CD4-positive, CD25-positive, alpha-beta regulatory T cell (primary cell): ENCODE measurements at regions not wholly inside any gene's neighbourhood (a gene's known extent, or its start where the extent isn't known, plus 50 kb on each side); places are given as distances from the start of the nearest gene placed in this dataset.

Experiments
- ATAC-seq, 2 donors: fragments of 150-1000 bp; cut with Tn5 transposase; one replicate each; pipeline ENCODE4 v1.10.0; 2021; ENCODE audit warnings: low read depth in 2 of 2, moderate number of reproducible peaks in 2 of 2, moderate library complexity in 1 of 2
- DNase-seq, 3 donors: peaks; one replicate each; pipeline versions ENCODE4 v3.0.0 to v3.0.0-alpha.2; 2012 to 2022; ENCODE audit warnings: mixed read lengths in 1 of 3
- H3K27ac ChIP-seq: one replicate; pipeline ENCODE4 v1.7.0; 2013; ENCODE audit warnings: mild to moderate bottlenecking, low read length; ENCODE audit not compliant: insufficient read depth, poor library complexity, severe bottlenecking
- H3K27me3 ChIP-seq: one replicate; pipeline ENCODE4 v1.7.0; 2013; ENCODE audit warnings: low read length; ENCODE audit not compliant: control insufficient read depth, insufficient read depth
- H3K36me3 ChIP-seq: one replicate; pipeline ENCODE4 v1.7.0; 2013; ENCODE audit warnings: mild to moderate bottlenecking, low read length, moderate library complexity; ENCODE audit not compliant: control insufficient read depth, insufficient read depth
- H3K4me1 ChIP-seq: 2 replicates; pipeline ENCODE4 v1.7.0; 2013; ENCODE audit warnings: mild to moderate bottlenecking, low read length; ENCODE audit not compliant: insufficient read depth, control insufficient read depth, poor library complexity, severe bottlenecking
- H3K4me3 ChIP-seq: one replicate; pipeline ENCODE4 v1.7.0; 2013; ENCODE audit warnings: low read depth, mild to moderate bottlenecking, low read length, moderate library complexity
- H3K9me3 ChIP-seq, 2 experiments: 1 replicate in 1 of 2; 2 replicates in 1 of 2; pipeline ENCODE4 v1.7.0; 2013; ENCODE audit warnings: low read length in 2 of 2, mild to moderate bottlenecking in 1 of 2, moderate library complexity in 1 of 2; ENCODE audit not compliant: control insufficient read depth in 2 of 2
- H3K27ac Mint-ChIP-seq, 3 donors: one replicate each; pipeline ENCODE4 v1.8.0; 2020 to 2022; ENCODE audit warnings: mild to moderate bottlenecking in 3 of 3, mixed read lengths in 3 of 3, moderate library complexity in 2 of 3
- H3K27me3 Mint-ChIP-seq: one replicate; pipeline ENCODE4 v1.8.0; 2022; ENCODE audit warnings: mild to moderate bottlenecking, mixed read lengths
- H3K36me3 Mint-ChIP-seq: one replicate; pipeline ENCODE4 v1.8.0; 2020; ENCODE audit warnings: mixed read lengths
- H3K4me1 Mint-ChIP-seq, 4 donors: one replicate each; pipeline ENCODE4 v1.8.0; 2020 to 2022; ENCODE audit warnings: mixed read lengths in 4 of 4, mild to moderate bottlenecking in 1 of 4
- H3K4me3 Mint-ChIP-seq, 4 donors: one replicate each; pipeline ENCODE4 v1.8.0; 2020 to 2022; ENCODE audit warnings: mild to moderate bottlenecking in 4 of 4, mixed read lengths in 4 of 4, moderate library complexity in 3 of 4
- H3K9me3 Mint-ChIP-seq, 7 donors: one replicate each; pipeline ENCODE4 v1.8.0; 2020 to 2022; ENCODE audit warnings: mixed read lengths in 7 of 7, mild to moderate bottlenecking in 3 of 7, moderate library complexity in 2 of 7

DNA sequence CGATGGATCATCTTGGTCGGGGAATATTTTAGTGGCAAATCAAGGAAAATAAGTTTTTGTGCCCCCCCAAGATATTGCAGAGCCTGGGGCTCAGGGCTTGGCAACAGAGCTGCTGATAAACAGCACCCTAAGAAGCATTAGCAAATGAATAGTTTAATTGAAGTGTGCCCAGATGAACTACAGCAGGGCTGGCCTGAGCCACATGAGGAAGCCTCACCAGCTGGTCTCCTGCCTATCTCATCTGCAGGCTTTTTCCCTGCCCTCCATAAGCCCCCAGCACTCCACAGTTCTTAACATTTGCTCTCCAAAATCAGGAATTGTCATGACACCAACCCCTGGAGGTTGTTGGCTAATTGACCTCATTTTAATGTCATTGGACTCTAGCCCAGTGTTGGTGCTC lies 480.2 kb downstream of the HS3ST3B1 start:
- peaks cover 0 to 1% (median 0%) of the 10 kb centered on the region in 7 donors for H3K9me3 Mint-ChIP-seq
- Histone ChIP-seq H3K4me3 (no peak overlapping the region), H3K36me3 (no peaks in the 10 kb centered on the region), H3K9me3 (no peaks in the 10 kb centered on the region), H3K27ac (no peak overlapping the region), H3K27me3 (no peaks in the 10 kb centered on the region), H3K4me1 (no peaks in the 10 kb centered on the region)
- H3K4me3 Mint-ChIP-seq: no peak overlapping the region
- no peak for ATAC-seq
- no peaks in the 10 kb centered on the region for H3K36me3 Mint-ChIP-seq
- no peak overlapping the region for H3K27ac Mint-ChIP-seq
- no peak for DNase-seq
- H3K27me3 Mint-ChIP-seq: peaks cover 14% of the 10 kb centered on the region
- peaks cover 0 to 4% (median 0%) of the 10 kb centered on the region in 4 donors for H3K4me1 Mint-ChIP-seq

DNA sequence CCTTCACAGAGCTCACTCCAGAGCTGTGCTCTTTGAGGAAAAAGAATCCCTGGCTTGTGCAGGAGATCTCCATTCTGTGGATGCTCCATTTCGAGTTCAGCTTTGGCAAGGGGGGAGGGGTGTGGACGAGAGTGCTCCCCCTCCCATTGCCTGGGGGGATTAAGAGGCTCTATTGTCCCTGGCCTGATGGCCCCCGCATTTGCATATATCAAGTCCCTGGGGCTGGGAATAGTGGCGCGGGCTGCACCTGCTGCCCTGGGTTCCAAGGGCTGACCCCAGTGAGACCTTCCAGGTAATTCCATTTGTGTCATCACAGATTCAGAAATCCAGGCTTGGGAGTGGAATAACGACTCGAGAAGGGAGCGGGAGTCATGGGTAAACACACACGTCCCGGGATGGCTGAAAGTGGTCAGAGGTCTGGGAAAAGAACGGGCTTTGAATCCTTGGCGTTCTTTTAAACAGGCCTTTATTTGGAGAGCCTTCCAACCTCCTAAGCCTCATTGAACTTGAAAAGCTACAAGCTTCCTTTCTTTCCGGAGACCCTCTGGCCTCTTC lies 479.3 kb downstream of the HS3ST3B1 start:
- H3K27ac ChIP-seq: no peak overlapping the region
- H3K36me3 Mint-ChIP-seq: no peaks in the 10 kb centered on the region
- no peak overlapping the region for H3K4me3 ChIP-seq
- no peaks in the 10 kb centered on the region for H3K4me1 ChIP-seq
- H3K27me3 Mint-ChIP-seq: peaks cover 19% of the 10 kb centered on the region
- no peak overlapping the region for H3K27ac Mint-ChIP-seq
- DNase-seq (no peak), ATAC-seq (no peak)
- no peaks in the 10 kb centered on the region for H3K27me3 ChIP-seq
- peaks cover 0 to 1% (median 0%) of the 10 kb centered on the region in 4 donors for H3K4me1 Mint-ChIP-seq
- H3K4me3 Mint-ChIP-seq: no peak overlapping the region
- no peaks in the 10 kb centered on the region for H3K36me3 ChIP-seq
- peaks cover 0 to 4% (median 0%) of the 10 kb centered on the region in 7 donors for H3K9me3 Mint-ChIP-seq
- no peaks in the 10 kb centered on the region for H3K9me3 ChIP-seq

DNA sequence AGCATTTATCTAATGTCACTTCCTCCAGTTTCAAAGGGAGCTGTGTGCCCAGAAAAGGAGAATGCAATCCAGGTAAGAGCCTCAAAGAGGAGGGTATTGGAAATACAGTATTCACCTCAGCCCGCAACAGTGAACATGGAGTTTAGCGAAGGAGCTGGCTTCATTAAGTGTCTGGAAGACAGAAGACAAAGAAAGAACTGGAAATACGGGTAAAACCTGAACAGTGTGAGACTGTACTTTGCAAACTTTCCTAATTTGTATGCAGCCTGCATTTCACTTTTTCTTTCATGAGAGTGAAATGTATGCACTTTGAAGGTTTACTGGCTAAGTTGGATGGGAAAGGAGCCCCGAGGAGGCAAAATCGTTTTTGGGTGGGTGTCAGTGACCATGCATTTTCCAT lies 478.4 kb downstream of the HS3ST3B1 start:
- Histone ChIP-seq H3K27ac (no peak overlapping the region), H3K4me3 (no peak overlapping the region), H3K36me3 (no peaks in the 10 kb centered on the region), H3K27me3 (no peaks in the 10 kb centered on the region), H3K4me1 (no peaks in the 10 kb centered on the region), H3K9me3 (no peaks in the 10 kb centered on the region)
- Mint-ChIP-seq H3K36me3 (no peaks in the 10 kb centered on the region), H3K4me1 (no peaks in the 10 kb centered on the region), H3K9me3 (peaks cover 0 to 6% (median 4%) of the 10 kb centered on the region in 7 donors), H3K4me3 (no peak overlapping the region), H3K27me3 (peaks cover 23% of the 10 kb centered on the region), H3K27ac (no peak overlapping the region)
- DNase-seq (no peak), ATAC-seq (no peak)

DNA sequence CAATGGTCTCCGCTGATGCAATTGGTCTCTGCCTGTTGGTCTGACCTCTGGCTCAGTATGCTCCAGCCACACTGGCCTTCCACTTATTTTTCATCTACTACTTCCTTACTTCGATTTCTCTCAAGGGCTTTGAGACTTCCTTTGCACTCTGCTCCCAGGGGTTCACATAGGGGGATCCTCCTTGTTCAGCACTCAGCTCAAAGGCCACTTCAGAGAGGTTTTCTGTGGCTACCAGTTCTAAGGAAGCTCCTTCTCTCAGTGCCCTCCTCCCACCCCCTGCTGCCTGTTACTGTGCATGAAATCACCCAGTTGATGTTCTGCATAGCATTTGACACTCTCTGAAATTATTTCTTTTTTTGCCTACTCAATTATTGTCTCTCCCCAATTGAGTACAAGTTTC lies 476.4 kb downstream of the HS3ST3B1 start:
- Mint-ChIP-seq H3K4me1 (no peaks in the 10 kb centered on the region), H3K27ac (no peak overlapping the region), H3K27me3 (peaks cover 23% of the 10 kb centered on the region), H3K36me3 (no peaks in the 10 kb centered on the region), H3K9me3 (peaks cover 0 to 6% (median 4%) of the 10 kb centered on the region in 7 donors), H3K4me3 (no peak overlapping the region)
- H3K4me3 ChIP-seq: no peak overlapping the region
- no peak overlapping the region for H3K27ac ChIP-seq
- no peak for ATAC-seq
- H3K27me3 ChIP-seq: no peaks in the 10 kb centered on the region
- H3K36me3 ChIP-seq: no peaks in the 10 kb centered on the region
- DNase-seq: no peak
- no peaks in the 10 kb centered on the region for H3K4me1 ChIP-seq
- no peaks in the 10 kb centered on the region for H3K9me3 ChIP-seq

DNA sequence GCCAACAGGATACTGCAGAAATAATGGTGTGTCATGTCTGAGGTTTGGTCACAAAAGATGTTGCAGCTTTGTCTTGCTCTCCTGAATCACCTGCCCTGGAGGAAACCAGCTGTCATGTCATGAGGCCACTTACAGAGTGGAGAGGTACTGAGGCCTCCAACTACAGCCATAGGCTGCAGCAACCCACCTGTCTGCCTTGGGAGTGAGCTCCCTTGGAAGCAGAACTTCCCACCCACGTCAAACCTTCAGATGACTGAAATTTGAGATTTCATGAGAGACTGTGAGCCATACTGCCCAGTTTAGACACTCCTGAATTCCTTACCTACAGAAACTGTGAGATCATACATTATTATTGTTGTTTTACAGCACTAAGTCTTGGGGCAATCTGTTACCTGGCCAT lies 475.9 kb downstream of the HS3ST3B1 start:
- Histone ChIP-seq H3K4me1 (no peaks in the 10 kb centered on the region), H3K27ac (no peak overlapping the region), H3K36me3 (no peaks in the 10 kb centered on the region), H3K4me3 (no peak overlapping the region), H3K9me3 (no peaks in the 10 kb centered on the region), H3K27me3 (no peaks in the 10 kb centered on the region)
- no peak for ATAC-seq
- Mint-ChIP-seq H3K4me3 (no peak overlapping the region), H3K27me3 (peaks cover 23% of the 10 kb centered on the region), H3K36me3 (no peaks in the 10 kb centered on the region), H3K9me3 (peaks cover 0 to 6% (median 4%) of the 10 kb centered on the region in 7 donors), H3K4me1 (no peaks in the 10 kb centered on the region), H3K27ac (no peak overlapping the region)
- DNase-seq: no peak

DNA sequence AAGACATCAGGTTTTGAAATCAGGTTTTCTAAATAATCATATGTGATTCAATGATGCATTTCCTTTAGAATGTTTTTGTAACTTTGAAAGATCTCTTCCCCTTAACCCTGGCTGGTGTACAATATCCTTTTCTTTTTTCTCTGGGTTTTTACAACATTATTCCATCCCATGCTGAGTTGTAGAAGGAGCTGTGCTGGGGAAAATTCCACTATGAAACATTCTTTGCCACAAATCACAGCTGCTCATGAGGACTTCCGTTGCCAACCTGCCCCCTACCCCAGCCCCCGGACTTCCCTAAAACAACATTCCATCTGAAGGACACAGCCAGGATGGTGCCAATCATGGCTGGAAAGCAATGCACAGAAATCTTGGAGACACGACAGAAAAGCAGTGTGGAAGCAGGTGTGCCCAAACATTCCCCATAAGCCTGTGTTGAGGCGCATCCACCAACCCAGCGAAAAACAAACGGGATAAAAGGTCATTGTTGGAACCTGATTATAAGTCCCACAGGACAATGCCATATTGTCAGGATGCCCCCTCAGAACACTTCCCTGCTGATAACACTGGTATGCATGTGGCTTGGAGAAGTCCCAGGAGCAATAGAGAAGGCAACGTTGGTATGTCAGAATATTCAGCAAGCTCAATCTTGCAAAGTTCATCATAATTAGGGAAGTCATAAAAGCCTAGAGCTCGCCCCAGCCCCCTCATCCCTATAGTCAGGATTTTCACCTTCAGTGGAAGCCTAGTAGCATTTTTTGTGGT lies 475.0 kb downstream of the HS3ST3B1 start:
- ATAC-seq (no peak), DNase-seq (no peak)

DNA sequence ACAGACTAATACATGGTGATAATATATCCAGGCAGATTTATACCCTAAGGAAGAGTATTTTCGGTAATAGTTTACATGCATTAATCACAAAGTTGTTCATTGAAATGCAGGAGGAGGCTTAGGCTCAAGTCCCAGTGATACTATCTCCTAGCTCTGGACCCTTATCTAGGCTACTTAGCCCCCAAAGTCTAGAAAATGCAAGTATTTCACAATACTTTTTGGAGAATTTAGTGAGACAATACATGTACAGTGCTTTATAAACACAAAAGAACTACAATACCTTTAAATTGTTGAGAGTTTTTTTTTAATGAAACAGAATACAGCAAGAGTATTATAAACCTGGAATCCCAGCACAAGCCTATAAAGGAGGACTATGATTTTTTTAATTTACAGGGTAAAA lies 473.9 kb downstream of the HS3ST3B1 start:
- H3K27ac ChIP-seq: no peak overlapping the region
- Mint-ChIP-seq H3K4me1 (no peaks in the 10 kb centered on the region), H3K9me3 (peaks cover 0 to 6% (median 4%) of the 10 kb centered on the region in 7 donors), H3K36me3 (no peaks in the 10 kb centered on the region), H3K4me3 (no peak overlapping the region), H3K27ac (no peak overlapping the region), H3K27me3 (peaks cover 19% of the 10 kb centered on the region)
- H3K9me3 ChIP-seq: no peaks in the 10 kb centered on the region
- no peak for ATAC-seq
- no peaks in the 10 kb centered on the region for H3K27me3 ChIP-seq
- H3K4me1 ChIP-seq: no peaks in the 10 kb centered on the region
- DNase-seq: no peak
- H3K4me3 ChIP-seq: no peak overlapping the region
- no peaks in the 10 kb centered on the region for H3K36me3 ChIP-seq

More for the DNA sequence above, 475.0 kb downstream of the HS3ST3B1 start:
- no peaks in the 10 kb centered on the region for H3K4me1 Mint-ChIP-seq
- peak overlapping the region in 1 of 4 donors; percentile 16 for H3K4me3 Mint-ChIP-seq
- Histone ChIP-seq H3K27ac (no peak overlapping the region), H3K4me3 (no peak overlapping the region), H3K4me1 (no peaks in the 10 kb centered on the region), H3K36me3 (no peaks in the 10 kb centered on the region), H3K9me3 (no peaks in the 10 kb centered on the region), H3K27me3 (no peaks in the 10 kb centered on the region)
- H3K36me3 Mint-ChIP-seq: no peaks in the 10 kb centered on the region
- H3K27ac Mint-ChIP-seq: no peak overlapping the region
- peaks cover 23% of the 10 kb centered on the region for H3K27me3 Mint-ChIP-seq
- H3K9me3 Mint-ChIP-seq: peaks cover 0 to 6% (median 4%) of the 10 kb centered on the region in 7 donors

DNA sequence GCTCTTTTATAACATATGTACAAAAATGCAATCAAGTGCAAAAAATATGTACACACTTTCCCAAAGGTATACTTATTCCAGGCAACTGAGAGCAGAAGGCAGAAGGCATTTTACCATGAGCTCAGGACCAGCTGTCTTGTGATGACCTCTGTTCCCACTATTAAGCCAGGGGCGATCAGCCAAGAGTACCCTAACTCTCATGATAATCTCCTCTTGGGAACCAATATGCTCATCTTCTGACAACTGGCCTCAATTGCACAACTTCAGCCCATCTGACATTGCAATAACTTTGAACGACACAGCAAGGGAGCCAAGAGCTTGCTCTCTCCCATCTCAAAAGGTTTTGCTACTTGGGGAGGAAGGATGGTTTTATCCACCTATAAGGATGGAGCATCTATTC lies 471.9 kb downstream of the HS3ST3B1 start:
- H3K36me3 ChIP-seq: no peaks in the 10 kb centered on the region
- H3K4me1 ChIP-seq: no peaks in the 10 kb centered on the region
- Mint-ChIP-seq H3K27ac (no peak overlapping the region), H3K4me1 (no peaks in the 10 kb centered on the region), H3K4me3 (no peak overlapping the region), H3K36me3 (no peaks in the 10 kb centered on the region), H3K27me3 (peaks cover 9% of the 10 kb centered on the region), H3K9me3 (peaks cover 2 to 14% (median 4%) of the 10 kb centered on the region in 7 donors)
- H3K4me3 ChIP-seq: no peak overlapping the region
- H3K9me3 ChIP-seq: no peaks in the 10 kb centered on the region
- H3K27ac ChIP-seq: no peak overlapping the region
- no peaks in the 10 kb centered on the region for H3K27me3 ChIP-seq
- DNase-seq: no peak
- no peak for ATAC-seq
